NCI-H82 treated with DMSO at 0.1 percent for 48 hours (cell line): ENCODE measurements at regions not wholly inside any gene's neighbourhood (a gene's known extent, or its start where the extent isn't known, plus 50 kb on each side); places are given as distances from the start of the nearest gene placed in this dataset.
A peak's percentile ranks its signal among the peaks of the same experiment; 100 is the strongest.
"Not testable (repeated sequence)": the region's sequence is repeated elsewhere in the genome, so short reads cannot be mapped to it uniquely, and the experiment has no call there.

Experiments
- DNase-seq: peaks from one replicate; lab custom pipeline; 2025; ENCODE audit not compliant: unreplicated experiment; lab: John Stamatoyannopoulos, UW

DNA sequence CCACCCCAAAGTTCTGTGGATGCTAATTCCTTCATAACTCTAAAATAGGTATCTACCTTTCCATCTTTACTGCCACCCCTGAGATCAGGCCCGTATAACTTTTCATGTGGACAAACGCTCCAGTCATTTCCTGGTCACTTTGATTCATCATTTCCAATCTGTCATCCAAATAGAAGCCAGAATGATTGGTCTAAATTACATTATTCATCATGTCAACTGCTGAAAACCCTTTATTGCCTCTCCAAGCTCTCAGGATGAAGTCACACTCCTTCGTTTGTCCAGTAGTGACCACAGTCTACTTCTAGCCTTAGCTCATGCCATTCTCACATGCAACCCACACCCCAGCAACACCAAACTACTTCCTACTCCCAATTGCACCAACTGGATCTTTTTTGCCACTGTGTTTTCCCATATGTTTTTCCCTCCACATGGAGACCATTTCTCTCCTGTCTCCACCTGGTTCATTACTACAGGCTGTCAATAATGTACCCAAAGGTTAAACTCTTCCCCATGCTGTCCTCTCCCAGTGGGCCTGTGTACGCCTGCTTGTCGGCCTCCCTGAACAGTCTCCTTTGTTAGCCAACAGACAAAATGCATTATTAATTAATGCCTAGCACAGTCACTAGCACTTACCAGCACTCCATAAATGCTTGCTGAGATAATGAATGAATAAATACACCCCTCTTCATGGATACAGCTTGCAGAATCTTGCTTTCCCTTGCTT, 382.6 kb upstream of the NOCT start:
- DNase-seq = no peak

GRCh38 chr4:138630666-138631065, 384.9 kb upstream of the NOCT start:
- DNase-seq = no peak

DNA sequence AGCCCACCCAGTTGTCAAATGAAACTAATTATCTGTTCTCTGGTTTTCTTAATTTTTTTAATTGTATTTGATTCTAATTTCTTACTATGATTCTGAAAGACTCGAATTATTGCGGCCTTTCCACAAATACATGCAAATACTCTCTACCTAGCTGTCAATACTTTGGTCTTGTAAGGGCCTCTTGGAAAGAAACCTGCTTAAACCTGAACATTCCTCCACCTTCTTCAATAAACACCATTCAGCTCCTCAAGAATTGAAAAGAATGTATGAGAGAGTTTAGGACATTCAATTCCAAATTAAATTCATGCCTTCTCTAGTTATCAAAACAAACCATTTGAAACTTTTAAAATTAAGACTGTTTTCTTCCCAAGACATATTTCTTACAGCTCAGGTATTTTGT, 385.9 kb upstream of the NOCT start:
- DNase-seq = no peak

GRCh38 chr4:138627096-138627495, 384.9 kb upstream of the SLC7A11 start:
- no peak for DNase-seq

GRCh38 chr4:138622362-138622761, 380.2 kb upstream of the SLC7A11 start:
- not testable (repeated sequence) for DNase-seq

GRCh38 chr4:138616775-138617174, 374.6 kb upstream of the SLC7A11 start:
- DNase-seq = no peak

GRCh38 chr4:138614398-138615142, 372.4 kb upstream of the SLC7A11 start:
- DNase-seq = no peak

DNA sequence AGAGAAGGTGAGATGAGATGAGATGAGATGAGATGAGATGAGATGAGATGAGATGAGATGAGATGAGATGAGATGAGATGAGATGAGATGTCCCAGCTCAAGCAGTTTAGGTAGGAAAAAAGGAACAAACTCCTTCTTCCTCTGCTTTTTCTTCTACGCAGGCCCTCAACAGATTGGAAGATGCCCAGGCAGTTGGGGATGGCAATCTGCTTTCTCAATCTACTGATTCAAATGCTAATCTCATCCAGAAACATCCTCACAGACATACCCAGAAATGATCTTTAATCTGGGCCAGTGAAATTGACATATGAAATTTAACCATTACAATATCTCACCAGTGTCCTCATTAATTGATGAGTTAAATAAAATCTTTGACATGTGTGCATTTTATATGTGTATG, 370.3 kb upstream of the SLC7A11 start:
- DNase-seq = no peak

- DNase-seq = no peak
Observed at GRCh38 chr4:138611721-138612120, 369.6 kb upstream of the SLC7A11 start.

- no peak for DNase-seq
Observed at GRCh38 chr4:138611017-138611416, 368.9 kb upstream of the SLC7A11 start.

GRCh38 chr4:138609943-138610350, 367.8 kb upstream of the SLC7A11 start:
- no peak for DNase-seq

GRCh38 chr4:138604556-138604955, 362.4 kb upstream of the SLC7A11 start:
- DNase-seq = no peak

- no peak for DNase-seq
Observed at GRCh38 chr4:138602664-138603063, 360.5 kb upstream of the SLC7A11 start.

GRCh38 chr4:138599965-138600364, 357.8 kb upstream of the SLC7A11 start:
- no peak for DNase-seq

GRCh38 chr4:138598226-138598625, 356.1 kb upstream of the SLC7A11 start:
- no peak for DNase-seq

GRCh38 chr4:138596896-138597295, 354.7 kb upstream of the SLC7A11 start:
- DNase-seq = no peak

DNA sequence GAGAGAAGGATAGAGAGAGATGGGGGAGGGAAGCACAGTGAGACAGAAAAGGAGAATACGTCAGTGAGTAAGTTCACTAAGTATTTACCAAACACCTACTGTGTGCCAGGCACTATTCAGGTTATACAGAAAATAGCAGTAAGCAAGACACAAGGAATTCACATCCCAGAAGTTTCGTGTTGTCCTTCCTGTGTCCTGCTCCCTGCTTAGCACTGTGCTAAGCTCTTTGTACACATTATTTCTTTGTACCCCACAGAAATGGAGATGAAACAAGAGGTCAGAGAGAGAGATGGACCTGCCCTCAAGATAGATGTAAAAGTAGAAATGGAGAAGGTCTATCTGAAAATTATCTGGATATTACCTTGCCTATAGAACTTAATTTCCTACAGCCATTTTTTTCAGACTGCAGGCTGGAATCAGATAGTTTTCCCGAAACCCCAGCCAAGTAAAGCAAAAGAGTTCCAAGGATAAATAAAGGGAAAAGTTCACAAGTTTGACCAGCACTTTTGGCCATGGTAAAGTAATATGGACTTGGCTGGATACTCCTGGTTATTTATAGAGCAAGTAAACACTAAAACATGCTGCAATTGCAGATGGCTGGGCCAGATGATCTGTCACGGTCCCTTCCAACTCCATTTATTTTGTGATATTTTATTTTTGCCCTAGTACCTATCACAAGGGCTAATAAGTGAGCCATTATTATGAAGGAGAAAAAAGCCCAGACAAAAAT, 353.7 kb upstream of the SLC7A11 start:
- DNase-seq = no peak

GRCh38 chr4:138595171-138595570, 353.0 kb upstream of the SLC7A11 start:
- peak; percentile 54 for DNase-seq

DNA sequence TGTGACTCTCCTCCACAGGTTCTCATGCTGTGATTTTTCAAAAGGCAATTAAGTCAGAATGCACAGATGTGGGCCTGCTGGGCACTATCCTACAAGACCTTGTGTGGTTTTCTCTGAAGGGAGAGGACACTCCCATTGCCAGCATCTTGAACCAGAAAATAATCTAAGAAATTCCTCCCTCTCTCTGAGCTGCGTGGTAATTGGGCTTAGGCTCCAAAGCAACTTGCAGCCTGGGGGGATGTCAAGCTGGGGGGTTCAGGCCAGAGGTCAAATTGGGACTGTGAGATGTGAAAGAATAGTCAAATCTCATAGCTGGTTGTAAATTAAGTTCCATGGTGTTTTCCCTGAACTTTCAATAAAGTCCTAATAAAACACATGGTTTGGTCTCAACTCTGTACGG, 350.6 kb upstream of the SLC7A11 start:
- DNase-seq = no peak

- no peak for DNase-seq
Observed at GRCh38 chr4:138591808-138592207, 349.7 kb upstream of the SLC7A11 start.

DNA sequence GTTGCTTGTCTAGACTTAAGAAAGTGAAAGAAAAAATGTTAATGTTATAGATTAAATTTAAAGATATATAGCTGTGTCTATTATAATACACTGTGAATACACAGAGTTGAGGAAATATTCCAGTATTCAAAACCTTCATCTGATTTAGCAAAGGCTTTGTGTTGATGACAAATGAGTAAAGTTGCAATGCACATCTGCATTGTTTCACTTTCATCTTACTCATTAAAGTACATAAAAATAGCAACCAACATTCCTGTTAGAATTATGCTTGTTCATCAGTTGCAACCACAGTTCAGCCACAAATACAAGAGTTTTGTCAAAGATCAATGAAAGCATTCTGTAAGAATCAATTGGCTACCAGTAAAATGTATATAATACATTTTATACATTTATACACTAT, 346.4 kb upstream of the SLC7A11 start:
- no peak for DNase-seq

GRCh38 chr4:138579146-138579545, 337.0 kb upstream of the SLC7A11 start:
- DNase-seq = no peak
